Erythroblast (primary cell): ENCODE measurements at regions not wholly inside any gene's neighbourhood (a gene's known extent, or its start where the extent isn't known, plus 50 kb on each side); places are given as distances from the start of the nearest gene placed in this dataset.

Experiments
- GATA1 ChIP-seq: IDR thresholded peaks from 2 replicates; pipeline ENCODE4 v1.6.1; 2011; ENCODE audit warnings: low read depth, mild to moderate bottlenecking, control low read depth, low read length, moderate library complexity
- POLR2A ChIP-seq: IDR thresholded peaks from 2 replicates; pipeline ENCODE4 v1.6.1; 2011; ENCODE audit warnings: mild to moderate bottlenecking, low read length

DNA sequence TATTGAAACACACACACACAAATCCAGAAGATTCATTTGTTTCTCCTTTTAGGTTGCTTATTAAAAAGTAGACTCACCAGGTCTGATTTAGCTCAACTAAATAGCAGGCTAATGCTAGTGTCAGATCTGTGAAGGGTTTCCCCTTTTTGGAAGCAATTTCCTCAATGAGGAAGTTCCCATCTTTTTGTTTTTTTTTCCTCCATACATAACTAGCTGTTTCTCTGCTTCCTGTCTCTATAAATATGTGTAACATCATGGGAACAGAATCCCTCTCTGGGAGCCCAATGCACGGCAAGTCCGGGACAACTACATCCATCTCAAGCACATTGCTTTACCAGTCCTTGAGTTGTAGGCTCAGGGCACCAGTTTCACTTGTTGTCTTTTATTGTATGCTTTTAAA is 1421.1 kb downstream of the PLA2G4A start:
- TF ChIP-seq POLR2A = no peak
- TF ChIP-seq GATA1 = no peak
